Prostate gland (tissue), 2 donors: ENCODE measurements at regions not wholly inside any gene's neighbourhood (a gene's known extent, or its start where the extent isn't known, plus 50 kb on each side); places are given as distances from the start of the nearest gene placed in this dataset.

Experiments
- DNase-seq: peaks from one replicate; pipeline ENCODE4 v3.0.0-alpha.2; 2019; ENCODE audit warnings: low spot score
- H3K27ac ChIP-seq, 2 donors: fragments of 200-600 bp; sonication (generic); 2 replicates each; pipeline ENCODE4 v1.5.1; 2017 to 2019
- H3K27me3 ChIP-seq: fragments of 200-600 bp; sonication (generic); replicated peaks from 2 replicates; pipeline ENCODE4 v1.5.1; 2019; ENCODE audit not compliant: insufficient read depth
- H3K36me3 ChIP-seq, 2 donors: fragments of 200-600 bp; sonication (generic); 1 replicate in 1 of 2; 2 replicates in 1 of 2; pipeline versions ENCODE4 v1.5.1 to v1.8.1; 2017 to 2019
- H3K4me1 ChIP-seq: fragments of 200-600 bp; sonication (generic); replicated peaks from 2 replicates; pipeline ENCODE4 v1.5.1; 2019
- H3K4me3 ChIP-seq, 2 donors: fragments of 200-600 bp; sonication (generic); 2 replicates each; pipeline ENCODE4 v1.5.1; 2017 to 2019
- H3K9me3 ChIP-seq: fragments of 200-600 bp; sonication (generic); 2 replicates; pipeline ENCODE4 v1.5.1; 2017
- CTCF ChIP-seq, 4 experiments: fragments of 200-600 bp in 2 of 4; fragments of 450-650 bp in 2 of 4; sonication (generic) in 2 of 4; IDR thresholded peaks; 1 replicate in 3 of 4; 2 replicates in 1 of 4; pipeline ENCODE4 v1.5.1; 2016 to 2019; ENCODE audit warnings: antibody characterized with exemption in 4 of 4, mild to moderate bottlenecking in 2 of 4, moderate library complexity in 2 of 4
- POLR2A ChIP-seq: fragments of 450-650 bp; IDR thresholded peaks from one replicate; pipeline ENCODE4 v1.6.1; 2016; ENCODE audit warnings: antibody characterized with exemption, mild to moderate bottlenecking
- POLR2AphosphoS5 ChIP-seq: sonication (generic); formaldehyde crosslinking; IDR thresholded peaks from one replicate; pipeline ENCODE4 v1.6.1; 2017; ENCODE audit warnings: antibody characterized with exemption
- WGBS: methylation state at CpG from one replicate; pipeline ENCODE4 v1.1.5; 2018; 5-methylcytosine and 5-hydroxymethylcytosine counted together
- intact Hi-C: fragments of 100-400 bp; cut with DNase I; formaldehyde crosslinking; loops from one replicate; pipeline ENCODE4 v1.14.2; 2022

DNA sequence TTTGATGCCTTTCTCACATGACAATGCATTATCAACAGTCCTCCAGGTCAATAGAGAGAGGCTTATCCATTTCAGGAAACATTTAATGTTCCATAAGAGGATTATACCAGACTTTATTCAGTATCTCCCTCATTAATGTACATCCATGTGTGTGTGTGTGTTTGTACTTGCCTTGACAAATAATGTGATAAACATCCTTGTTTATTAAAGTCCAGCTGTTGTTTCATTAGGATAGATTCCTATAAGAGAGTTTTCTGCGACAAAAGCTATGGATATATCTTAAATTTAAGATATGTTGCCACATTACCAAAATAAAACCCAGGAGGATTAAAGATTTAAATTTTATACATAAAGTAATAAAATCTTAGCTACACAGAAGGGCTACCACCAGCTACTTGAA, 492.6 kb downstream of the TOX3 start:
- Histone ChIP-seq H3K4me1 (no peaks in the 10 kb centered on the region), H3K4me3 (no peak overlapping the region), H3K36me3 (no peaks in the 10 kb centered on the region), H3K9me3 (no peaks in the 10 kb centered on the region), H3K27me3 (no peaks in the 10 kb centered on the region), H3K27ac (no peak overlapping the region)
- no peak for DNase-seq
- intact Hi-C loops: no loop called here
- TF ChIP-seq POLR2A: no peak
- no peak for TF ChIP-seq POLR2AphosphoS5
- no peak for TF ChIP-seq CTCF (IDR thresholded peaks at IDR 0.05)
- 83% methylated on average over 1 of the region's 1 CpG for WGBS

DNA sequence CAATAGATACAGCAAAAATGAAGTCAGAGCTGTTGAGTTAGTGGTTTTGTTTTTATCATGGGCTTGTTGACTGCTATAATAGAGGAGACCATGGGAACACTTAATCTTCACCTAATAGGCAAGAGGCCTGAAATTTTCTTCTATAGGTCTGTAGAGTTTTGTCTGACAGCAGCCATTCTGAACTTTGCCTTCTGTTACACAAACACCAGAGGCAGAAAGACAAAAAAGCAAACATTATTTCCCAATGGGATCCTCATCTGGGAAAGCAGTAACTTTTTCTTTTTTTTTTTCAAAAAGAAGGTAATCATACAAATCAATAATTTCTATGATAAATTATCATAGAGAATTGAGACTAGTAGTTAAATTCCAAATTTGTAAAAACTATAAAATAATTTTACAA, 494.1 kb downstream of the TOX3 start:
- intact Hi-C loops: no loop called here
- no peak for TF ChIP-seq POLR2AphosphoS5
- TF ChIP-seq POLR2A: no peak
- no peak for TF ChIP-seq CTCF (IDR thresholded peaks at IDR 0.05)
- no peaks in the 10 kb centered on the region for H3K36me3 ChIP-seq
- H3K27me3 ChIP-seq: no peaks in the 10 kb centered on the region
- DNase-seq: no peak
- H3K4me1 ChIP-seq: no peaks in the 10 kb centered on the region
- H3K27ac ChIP-seq: no peak overlapping the region
- H3K9me3 ChIP-seq: no peaks in the 10 kb centered on the region
- no peak overlapping the region for H3K4me3 ChIP-seq

- intact Hi-C loops: no loop called here
- 62% methylated on average over 1 of the region's 1 CpG for WGBS
- no peaks in the 10 kb centered on the region for H3K4me1 ChIP-seq
Measured at GRCh38 chr16:52051414-52052172, 495.4 kb downstream of the TOX3 start.

DNA sequence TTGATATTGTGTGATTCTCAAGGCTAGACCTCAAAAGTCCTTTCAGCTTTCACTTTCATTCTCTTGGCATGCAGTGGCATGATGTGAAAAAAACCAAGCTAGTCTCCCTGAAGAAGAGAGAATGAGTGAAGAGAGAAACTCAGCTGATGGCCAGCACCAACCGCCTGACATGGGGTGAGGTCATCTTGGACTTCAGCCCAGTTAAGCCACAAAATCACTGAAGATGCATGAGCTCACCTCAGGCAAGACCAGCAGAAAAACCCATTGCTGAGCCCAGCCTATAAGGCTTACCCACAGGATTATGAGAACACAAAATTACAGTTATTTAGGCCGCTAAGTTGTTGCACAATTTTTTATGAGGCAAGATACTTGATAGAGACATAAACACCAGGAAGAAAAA, 496.5 kb downstream of the TOX3 start:
- TF ChIP-seq POLR2AphosphoS5: no peak
- TF ChIP-seq POLR2A: no peak
- no peak for TF ChIP-seq CTCF (IDR thresholded peaks at IDR 0.05)
- 76% methylated on average over 2 of the region's 2 CpGs for WGBS
- Histone ChIP-seq H3K27ac (no peak overlapping the region), H3K4me1 (no peaks in the 10 kb centered on the region), H3K9me3 (no peaks in the 10 kb centered on the region), H3K36me3 (no peaks in the 10 kb centered on the region), H3K4me3 (no peak overlapping the region), H3K27me3 (no peaks in the 10 kb centered on the region)
- intact Hi-C loops: no loop called here
- DNase-seq: no peak

More at GRCh38 chr16:52051414-52052172, 495.4 kb downstream of the TOX3 start:
- Histone ChIP-seq H3K4me3 (no peak overlapping the region), H3K27ac (no peak overlapping the region), H3K36me3 (no peaks in the 10 kb centered on the region), H3K27me3 (no peaks in the 10 kb centered on the region), H3K9me3 (no peaks in the 10 kb centered on the region)
- no peak for TF ChIP-seq POLR2A
- TF ChIP-seq CTCF (IDR thresholded peaks at IDR 0.05): no peak
- no peak for TF ChIP-seq POLR2AphosphoS5
- no peak for DNase-seq

GRCh38 chr16:52035436-52035835, 511.5 kb downstream of the TOX3 start:
- WGBS: 45% methylated on average over 2 of the region's 2 CpGs
- Histone ChIP-seq H3K27ac (no peak overlapping the region), H3K4me1 (no peaks in the 10 kb centered on the region), H3K4me3 (no peak overlapping the region), H3K9me3 (no peaks in the 10 kb centered on the region), H3K27me3 (no peaks in the 10 kb centered on the region), H3K36me3 (no peaks in the 10 kb centered on the region)
- intact Hi-C loops: no loop called here
- TF ChIP-seq POLR2A: no peak
- no peak for TF ChIP-seq CTCF (IDR thresholded peaks at IDR 0.05)
- TF ChIP-seq POLR2AphosphoS5: no peak
- DNase-seq: no peak
